Upper lobe of left lung (tissue), 4 donors: ENCODE measurements at regions not wholly inside any gene's neighbourhood (a gene's known extent, or its start where the extent isn't known, plus 50 kb on each side); places are given as distances from the start of the nearest gene placed in this dataset.

Source experiments
- EP300 ChIP-seq, 4 donors: sonication (generic); formaldehyde crosslinking; IDR thresholded peaks; one replicate each; pipeline ENCODE4 v1.5.1; 2017; ENCODE audit warnings: antibody characterized with exemption in 4 of 4, control low read depth in 2 of 4
- TF ChIP-seq, protein P1 (sequence below), 6 experiments: fragments of 450-650 bp in 4 of 6; fragments of 200-600 bp in 2 of 6; sonication (generic) in 2 of 6; IDR thresholded peaks; one replicate each; pipeline ENCODE4 v1.5.1; 2016 to 2019; ENCODE audit warnings: antibody characterized with exemption in 6 of 6

DNA sequence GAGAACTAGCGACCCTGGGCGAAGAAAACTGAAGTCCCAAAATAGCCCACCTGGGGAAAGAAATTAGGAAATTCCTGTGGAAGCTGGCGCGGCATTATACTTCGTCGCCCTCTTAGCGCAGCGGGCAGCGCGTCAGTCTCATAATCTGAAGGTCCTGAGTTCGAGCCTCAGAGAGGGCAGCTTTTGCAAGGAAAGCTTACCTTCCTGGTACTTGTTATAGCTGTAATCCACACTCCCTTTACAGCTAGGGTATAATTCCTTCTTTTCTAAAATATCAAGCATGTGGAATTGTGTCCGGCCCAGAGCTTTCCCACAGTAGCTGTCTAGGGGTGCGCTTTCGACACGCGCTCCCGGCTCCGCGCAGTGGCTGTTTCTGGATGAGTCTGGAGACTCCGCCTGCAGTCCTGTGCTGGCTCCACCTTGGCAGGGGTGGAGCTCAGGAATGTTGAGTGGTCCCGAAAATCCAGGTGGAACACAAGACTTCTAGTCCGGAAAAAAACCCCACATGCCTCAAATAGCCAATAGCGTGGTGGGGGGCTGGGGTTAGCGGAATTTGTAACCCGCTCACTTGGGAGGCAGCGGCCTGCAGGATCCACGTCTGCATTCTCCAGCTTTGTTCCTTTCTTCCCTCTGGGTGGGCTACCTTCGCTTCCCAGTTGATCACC is 83.7 kb upstream of the ZNF322 start:
- TF ChIP-seq EP300 (IDR thresholded peaks at IDR 0.05) = no peak
- TF ChIP-seq, protein P1, sequence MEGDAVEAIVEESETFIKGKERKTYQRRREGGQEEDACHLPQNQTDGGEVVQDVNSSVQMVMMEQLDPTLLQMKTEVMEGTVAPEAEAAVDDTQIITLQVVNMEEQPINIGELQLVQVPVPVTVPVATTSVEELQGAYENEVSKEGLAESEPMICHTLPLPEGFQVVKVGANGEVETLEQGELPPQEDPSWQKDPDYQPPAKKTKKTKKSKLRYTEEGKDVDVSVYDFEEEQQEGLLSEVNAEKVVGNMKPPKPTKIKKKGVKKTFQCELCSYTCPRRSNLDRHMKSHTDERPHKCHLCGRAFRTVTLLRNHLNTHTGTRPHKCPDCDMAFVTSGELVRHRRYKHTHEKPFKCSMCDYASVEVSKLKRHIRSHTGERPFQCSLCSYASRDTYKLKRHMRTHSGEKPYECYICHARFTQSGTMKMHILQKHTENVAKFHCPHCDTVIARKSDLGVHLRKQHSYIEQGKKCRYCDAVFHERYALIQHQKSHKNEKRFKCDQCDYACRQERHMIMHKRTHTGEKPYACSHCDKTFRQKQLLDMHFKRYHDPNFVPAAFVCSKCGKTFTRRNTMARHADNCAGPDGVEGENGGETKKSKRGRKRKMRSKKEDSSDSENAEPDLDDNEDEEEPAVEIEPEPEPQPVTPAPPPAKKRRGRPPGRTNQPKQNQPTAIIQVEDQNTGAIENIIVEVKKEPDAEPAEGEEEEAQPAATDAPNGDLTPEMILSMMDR (IDR thresholded peaks at IDR 0.05) = no peak
